Lower leg skin (tissue), 3 donors: ENCODE measurements at regions not wholly inside any gene's neighbourhood (a gene's known extent, or its start where the extent isn't known, plus 50 kb on each side); places are given as distances from the start of the nearest gene placed in this dataset.

Source experiments
- POLR2A ChIP-seq, 2 donors: fragments of 450-650 bp; IDR thresholded peaks; one replicate each; pipeline ENCODE4 v1.6.1; 2016 to 2017; ENCODE audit warnings: antibody characterized with exemption in 2 of 2, mild to moderate bottlenecking in 1 of 2, moderate library complexity in 1 of 2
- TF ChIP-seq, protein P1 (sequence below), 3 donors: fragments of 450-650 bp; IDR thresholded peaks; one replicate each; pipeline ENCODE4 v1.5.1; 2016; ENCODE audit warnings: antibody characterized with exemption in 3 of 3, mild to moderate bottlenecking in 3 of 3, moderate library complexity in 2 of 3

DNA sequence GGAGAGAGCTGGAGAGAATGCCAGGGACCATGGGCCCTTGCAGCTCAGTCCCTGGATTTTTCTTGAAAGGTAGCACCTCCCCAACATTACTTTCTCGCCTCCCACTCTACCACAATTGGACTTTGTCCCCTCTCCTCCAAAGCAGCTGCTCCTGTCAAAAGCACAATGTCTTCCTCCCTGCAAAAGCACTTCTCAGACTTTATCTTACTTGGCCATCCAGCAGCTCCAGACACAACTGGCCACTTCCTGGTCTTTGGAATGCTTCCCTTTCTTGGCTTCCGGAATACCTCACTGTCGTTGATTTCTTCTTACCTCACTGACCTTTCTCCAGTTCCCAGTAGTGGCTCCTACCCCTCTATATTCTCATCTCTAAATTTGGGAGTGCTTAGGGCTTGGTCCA, 134.6 kb upstream of the PROK2 start:
- TF ChIP-seq, protein P1, sequence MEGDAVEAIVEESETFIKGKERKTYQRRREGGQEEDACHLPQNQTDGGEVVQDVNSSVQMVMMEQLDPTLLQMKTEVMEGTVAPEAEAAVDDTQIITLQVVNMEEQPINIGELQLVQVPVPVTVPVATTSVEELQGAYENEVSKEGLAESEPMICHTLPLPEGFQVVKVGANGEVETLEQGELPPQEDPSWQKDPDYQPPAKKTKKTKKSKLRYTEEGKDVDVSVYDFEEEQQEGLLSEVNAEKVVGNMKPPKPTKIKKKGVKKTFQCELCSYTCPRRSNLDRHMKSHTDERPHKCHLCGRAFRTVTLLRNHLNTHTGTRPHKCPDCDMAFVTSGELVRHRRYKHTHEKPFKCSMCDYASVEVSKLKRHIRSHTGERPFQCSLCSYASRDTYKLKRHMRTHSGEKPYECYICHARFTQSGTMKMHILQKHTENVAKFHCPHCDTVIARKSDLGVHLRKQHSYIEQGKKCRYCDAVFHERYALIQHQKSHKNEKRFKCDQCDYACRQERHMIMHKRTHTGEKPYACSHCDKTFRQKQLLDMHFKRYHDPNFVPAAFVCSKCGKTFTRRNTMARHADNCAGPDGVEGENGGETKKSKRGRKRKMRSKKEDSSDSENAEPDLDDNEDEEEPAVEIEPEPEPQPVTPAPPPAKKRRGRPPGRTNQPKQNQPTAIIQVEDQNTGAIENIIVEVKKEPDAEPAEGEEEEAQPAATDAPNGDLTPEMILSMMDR (IDR thresholded peaks at IDR 0.05), result no peak
- no peak for TF ChIP-seq POLR2A (IDR thresholded peaks at IDR 0.05)
